Endodermal cell (in vitro differentiated cells): ENCODE measurements at regions not wholly inside any gene's neighbourhood (a gene's known extent, or its start where the extent isn't known, plus 50 kb on each side); places are given as distances from the start of the nearest gene placed in this dataset.

Experiments
- DNase-seq: peaks from one replicate; pipeline ENCODE4 v3.0.0-alpha.2; 2017
- H3K27ac ChIP-seq: 2 replicates; pipeline ENCODE4 v1.5.1; 2013; ENCODE audit warnings: mild to moderate bottlenecking, low read depth, low read length, moderate library complexity
- H3K27me3 ChIP-seq: 2 replicates; pipeline ENCODE4 v1.6.1; 2013; ENCODE audit warnings: mild to moderate bottlenecking, low read length, moderate library complexity; ENCODE audit not compliant: insufficient read depth, control insufficient read depth, poor library complexity, severe bottlenecking
- H3K36me3 ChIP-seq: 2 replicates; pipeline ENCODE4 v1.7.0; 2013; ENCODE audit warnings: mild to moderate bottlenecking, low read length, moderate library complexity; ENCODE audit not compliant: control insufficient read depth, insufficient read depth
- H3K4me1 ChIP-seq: one replicate; pipeline ENCODE4 v1.7.0; 2013; ENCODE audit warnings: low read length; ENCODE audit not compliant: control insufficient read depth, insufficient read depth
- H3K4me3 ChIP-seq: 2 replicates; pipeline ENCODE4 v1.5.1; 2013; ENCODE audit warnings: mild to moderate bottlenecking, low read length, moderate library complexity
- H3K9ac ChIP-seq: 2 replicates; pipeline ENCODE4 v1.6.1; 2013; ENCODE audit warnings: mild to moderate bottlenecking, low read length, moderate library complexity; ENCODE audit not compliant: poor library complexity, severe bottlenecking; ENCODE audit errors: extremely low read depth
- H3K9me3 ChIP-seq: 2 replicates; pipeline ENCODE4 v1.6.1; 2013; ENCODE audit warnings: mild to moderate bottlenecking, low read length, moderate library complexity; ENCODE audit not compliant: control insufficient read depth
- H3K27ac Mint-ChIP-seq: 2 replicates; pipeline ENCODE4 v1.8.0; 2020; ENCODE audit warnings: mixed read lengths
- H3K27me3 Mint-ChIP-seq: 2 replicates; pipeline ENCODE4 v1.8.0; 2021; ENCODE audit warnings: mild to moderate bottlenecking, mixed read lengths; ENCODE audit not compliant: insufficient read depth
- H3K36me3 Mint-ChIP-seq: 2 replicates; pipeline ENCODE4 v1.8.0; 2020; ENCODE audit warnings: low read depth, mixed read lengths
- H3K4me1 Mint-ChIP-seq: 2 replicates; pipeline ENCODE4 v1.8.0; 2020; ENCODE audit warnings: mixed read lengths
- H3K4me3 Mint-ChIP-seq: 2 replicates; pipeline ENCODE4 v1.8.0; 2020; ENCODE audit warnings: mild to moderate bottlenecking, moderate library complexity, mixed read lengths
- H3K9me3 Mint-ChIP-seq: 2 replicates; pipeline ENCODE4 v1.8.0; 2020; ENCODE audit warnings: mild to moderate bottlenecking, mixed read lengths
- CTCF ChIP-seq: fragments of 200-600 bp; sonication (generic); conservative IDR thresholded peaks from 2 replicates; pipeline ENCODE4 v1.5.0; 2021; ENCODE audit warnings: antibody characterized with exemption, mild to moderate bottlenecking
- WGBS, 2 experiments: methylation state at CpG; one replicate each; pipeline versions ENCODE4 v1.1.5 to v1.1.7; 2013; ENCODE audit warnings: missing lambda C conversion rate in 2 of 2, mixed read lengths in 1 of 2; ENCODE audit not compliant: insufficient coverage in 1 of 2, insufficient read length in 1 of 2; 5-methylcytosine and 5-hydroxymethylcytosine counted together

GRCh38 chr15:79495775-79496174 lies 63.6 kb downstream of the MINAR1 start:
- Mint-ChIP-seq H3K4me3 (no peak overlapping the region), H3K27me3 (peaks cover 8% of the 10 kb centered on the region), H3K36me3 (no peaks in the 10 kb centered on the region), H3K27ac (no peak overlapping the region), H3K9me3 (peaks cover 4% of the 10 kb centered on the region), H3K4me1 (peaks cover 14% of the 10 kb centered on the region)
- H3K4me3 ChIP-seq: no peak overlapping the region
- peaks cover 12% of the 10 kb centered on the region for H3K9me3 ChIP-seq
- H3K27ac ChIP-seq: no peak overlapping the region
- 90% methylated on average over 2 of the region's 2 CpGs for WGBS, 2 experiments
- no peak for TF ChIP-seq CTCF
- H3K4me1 ChIP-seq: peaks cover 7% of the 10 kb centered on the region
- no peak overlapping the region for H3K9ac ChIP-seq
- H3K27me3 ChIP-seq: peaks cover 17% of the 10 kb centered on the region
- no peaks in the 10 kb centered on the region for H3K36me3 ChIP-seq
- DNase-seq: no peak

- Histone ChIP-seq H3K9me3 (peaks cover 8% of the 10 kb centered on the region), H3K4me1 (peaks cover 7% of the 10 kb centered on the region), H3K27ac (no peak overlapping the region), H3K9ac (no peak overlapping the region), H3K36me3 (no peaks in the 10 kb centered on the region), H3K27me3 (peaks cover 21% of the 10 kb centered on the region), H3K4me3 (no peak overlapping the region)
- no peak for DNase-seq
- 85 to 93% methylated on average over 1 to 4 of the region's 4 CpGs for WGBS, 2 experiments
- Mint-ChIP-seq H3K27me3 (peaks cover 11% of the 10 kb centered on the region), H3K9me3 (peaks cover 4% of the 10 kb centered on the region), H3K4me3 (no peak overlapping the region), H3K4me1 (peaks cover 14% of the 10 kb centered on the region), H3K36me3 (no peaks in the 10 kb centered on the region), H3K27ac (no peak overlapping the region)
- TF ChIP-seq CTCF: no peak
These were observed 64.7 kb downstream of the MINAR1 start for GRCh38 chr15:79496838-79497237.

- Histone ChIP-seq H3K27me3 (peaks cover 56% of the 10 kb centered on the region), H3K4me3 (no peak overlapping the region), H3K9me3 (no peaks in the 10 kb centered on the region), H3K36me3 (no peaks in the 10 kb centered on the region), H3K9ac (no peak overlapping the region), H3K4me1 (peaks cover 7% of the 10 kb centered on the region), H3K27ac (no peak overlapping the region)
- Mint-ChIP-seq H3K9me3 (no peaks in the 10 kb centered on the region), H3K4me1 (peaks cover 16% of the 10 kb centered on the region), H3K4me3 (no peak overlapping the region), H3K36me3 (no peaks in the 10 kb centered on the region), H3K27me3 (peaks cover 10% of the 10 kb centered on the region), H3K27ac (no peak overlapping the region)
- no peak for DNase-seq
- no peak for TF ChIP-seq CTCF
- 84% methylated on average over 5 of the region's 5 CpGs; no CpG with 5 or more reads in 1 of the 2 experiments for WGBS, 2 experiments
These were observed 69.0 kb downstream of the MINAR1 start for GRCh38 chr15:79501086-79501485.
